Gastrocnemius medialis (tissue), 4 donors: ENCODE measurements at regions not wholly inside any gene's neighbourhood (a gene's known extent, or its start where the extent isn't known, plus 50 kb on each side); places are given as distances from the start of the nearest gene placed in this dataset.
"Not testable (repeated sequence)": the region's sequence is repeated elsewhere in the genome, so short reads cannot be mapped to it uniquely, and the experiment has no call there.

Experiments
- ATAC-seq, 2 donors: fragments of 150-250 bp; one replicate each; pipeline ENCODE4 v1.9.1; 2016
- DNase-seq, 2 donors: peaks; one replicate each; pipeline ENCODE4 v3.0.0-alpha.2; 2019
- H3K27ac ChIP-seq, 4 donors: fragments of 200-600 bp; sonication (generic); 1 replicate in 1 of 4; 2 replicates in 3 of 4; pipeline ENCODE4 v1.5.1; 2016 to 2018; ENCODE audit warnings: mild to moderate bottlenecking in 2 of 4, moderate library complexity in 1 of 4
- H3K27me3 ChIP-seq, 3 donors: fragments of 200-600 bp; sonication (generic) in 2 of 3; 1 replicate in 1 of 3; 2 replicates in 2 of 3; pipeline versions ENCODE4 v1.5.1 to v1.6.0; 2016 to 2019; ENCODE audit warnings: mild to moderate bottlenecking in 1 of 3, moderate library complexity in 1 of 3
- H3K36me3 ChIP-seq, 2 donors: fragments of 200-600 bp; sonication (generic) in 1 of 2; one replicate each; pipeline ENCODE4 v1.5.1; 2017 to 2018
- H3K4me1 ChIP-seq, 2 donors: fragments of 200-600 bp; sonication (generic) in 1 of 2; one replicate each; pipeline ENCODE4 v1.5.1; 2016 to 2017; ENCODE audit warnings: mild to moderate bottlenecking in 2 of 2
- H3K4me3 ChIP-seq, 4 donors: fragments of 200-600 bp; sonication (generic) in 3 of 4; 1 replicate in 1 of 4; 2 replicates in 3 of 4; pipeline ENCODE4 v1.5.1; 2016 to 2019; ENCODE audit warnings: mild to moderate bottlenecking in 2 of 4
- H3K9me3 ChIP-seq, 3 donors: fragments of 200-600 bp; sonication (generic) in 2 of 3; 1 replicate in 1 of 3; 2 replicates in 2 of 3; pipeline ENCODE4 v1.5.1; 2016 to 2019
- CTCF ChIP-seq, 5 experiments: fragments of 450-650 bp in 3 of 5; fragments of 200-600 bp in 2 of 5; sonication (generic) in 2 of 5; IDR thresholded peaks in 4 of 5; conservative IDR thresholded peaks in 1 of 5; 1 replicate in 4 of 5; 2 replicates in 1 of 5; pipeline ENCODE4 v1.5.1; 2016 to 2019; ENCODE audit warnings: antibody characterized with exemption in 5 of 5, mild to moderate bottlenecking in 3 of 5, moderate library complexity in 3 of 5
- POLR2A ChIP-seq, 2 donors: fragments of 450-650 bp; IDR thresholded peaks; one replicate each; pipeline ENCODE4 v1.6.1; 2017; ENCODE audit warnings: antibody characterized with exemption in 2 of 2, mild to moderate bottlenecking in 2 of 2, moderate library complexity in 2 of 2
- in situ Hi-C, 4 donors: fragments of 200-750 bp; cut with MboI; loops; one replicate each; pipeline versions ENCODE4 v1.15.0 to v1.8.0; 2017; ENCODE audit warnings: low sequenced_read_pairs in 4 of 4
- intact Hi-C: fragments of 100-400 bp; cut with DNase I; formaldehyde crosslinking; loops from one replicate; pipeline ENCODE4 v1.15.1; 2023; ENCODE audit warnings: low total_unique reads

GRCh38 chr9:89679016-89679415, 74.2 kb downstream of the GADD45G start:
- H3K36me3 ChIP-seq, result no peaks in the 10 kb centered on the region
- no peak for TF ChIP-seq CTCF (IDR thresholded peaks at IDR 0.05 in 4 of 5, conservative IDR thresholded peaks at IDR 0.05 in 1 of 5)
- no peak for TF ChIP-seq POLR2A (IDR thresholded peaks at IDR 0.05)
- ATAC-seq, result no peak
- intact Hi-C loops (loop anchor here (5.0 kb wide), 1 partner anchor 193 kb away; no protein-coding TSS in a partner anchor), in situ Hi-C loops (no loop called here)
- H3K27me3 ChIP-seq, result no peaks in the 10 kb centered on the region
- no peaks in the 10 kb centered on the region for H3K9me3 ChIP-seq
- H3K27ac ChIP-seq, result no peak overlapping the region
- H3K4me1 ChIP-seq, result peaks cover 40 to 44% of the 10 kb centered on the region in 2 donors
- H3K4me3 ChIP-seq, result no peak overlapping the region
- DNase-seq, result no peak

GRCh38 chr9:89679581-89679980, 74.8 kb downstream of the GADD45G start:
- intact Hi-C loops (loop anchor here (5.0 kb wide), 1 partner anchor 193 kb away; no protein-coding TSS in a partner anchor), in situ Hi-C loops (no loop called here)
- no peak overlapping the region for H3K27ac ChIP-seq
- H3K4me1 ChIP-seq, result peaks cover 44 to 50% of the 10 kb centered on the region in 2 donors
- no peaks in the 10 kb centered on the region for H3K36me3 ChIP-seq
- no peak overlapping the region for H3K4me3 ChIP-seq
- no peaks in the 10 kb centered on the region for H3K9me3 ChIP-seq
- TF ChIP-seq CTCF (IDR thresholded peaks at IDR 0.05 in 4 of 5, conservative IDR thresholded peaks at IDR 0.05 in 1 of 5) (no peak), POLR2A (IDR thresholded peaks at IDR 0.05) (no peak)
- DNase-seq (no peak), ATAC-seq (no peak)
- H3K27me3 ChIP-seq, result no peaks in the 10 kb centered on the region

- in situ Hi-C loops, result no loop called here
- H3K27me3 ChIP-seq, result no peaks in the 10 kb centered on the region
- H3K4me1 ChIP-seq, result peaks cover 45 to 53% of the 10 kb centered on the region in 2 donors
- H3K36me3 ChIP-seq, result no peaks in the 10 kb centered on the region
- no peak overlapping the region for H3K4me3 ChIP-seq
- ATAC-seq (no peak), DNase-seq (no peak)
- TF ChIP-seq CTCF (IDR thresholded peaks at IDR 0.05 in 4 of 5, conservative IDR thresholded peaks at IDR 0.05 in 1 of 5) (no peak), POLR2A (IDR thresholded peaks at IDR 0.05) (no peak)
- intact Hi-C loops, result no loop called here
- no peaks in the 10 kb centered on the region for H3K9me3 ChIP-seq
- H3K27ac ChIP-seq, result no peak overlapping the region
These were observed 76.0 kb downstream of the GADD45G start for GRCh38 chr9:89680547-89681467.

GRCh38 chr9:89681468-89681859, 76.7 kb downstream of the GADD45G start:
- H3K4me1 ChIP-seq, result peaks cover 40 to 51% of the 10 kb centered on the region in 2 donors
- in situ Hi-C loops, intact Hi-C loops, H3K27me3 ChIP-seq, H3K4me3 ChIP-seq, DNase-seq, H3K9me3 ChIP-seq, H3K27ac ChIP-seq, ATAC-seq, H3K36me3 ChIP-seq: not testable (repeated sequence)

GRCh38 chr9:89683626-89684025, 78.8 kb downstream of the GADD45G start:
- no peak overlapping the region for H3K4me3 ChIP-seq
- ATAC-seq (no peak), DNase-seq (no peak)
- in situ Hi-C loops (no loop called here), intact Hi-C loops (loop anchor here (2.0 kb wide), 1 partner anchor 419 kb away; no protein-coding TSS in a partner anchor)
- TF ChIP-seq CTCF (IDR thresholded peaks at IDR 0.05 in 4 of 5, conservative IDR thresholded peaks at IDR 0.05 in 1 of 5), result no peak
- no peak for TF ChIP-seq POLR2A (IDR thresholded peaks at IDR 0.05)
- H3K36me3 ChIP-seq, result no peaks in the 10 kb centered on the region
- no peaks in the 10 kb centered on the region for H3K27me3 ChIP-seq
- H3K9me3 ChIP-seq, result no peaks in the 10 kb centered on the region
- peak overlapping the region in 1 of 4 donors; percentile 90 for H3K27ac ChIP-seq
- H3K4me1 ChIP-seq, result peaks cover 18 to 30% of the 10 kb centered on the region in 2 donors
